HepG2 (cell line): ENCODE measurements at regions not wholly inside any gene's neighbourhood (a gene's known extent, or its start where the extent isn't known, plus 50 kb on each side); places are given as distances from the start of the nearest gene placed in this dataset.

ENCODE experiments used
- ATAC-seq: fragments of 200-7000 bp; cut with Tn5 transposase; 3 replicates; pipeline ENCODE4 v1.9.1; 2020; ENCODE audit warnings: mild to moderate bottlenecking, moderate library complexity
- BruUV-seq: library from RNA; stranded (reverse); fragments of 400-500 nt; replicated peaks from 2 replicates; lab custom pipeline; 2021; lab: Mats Ljungman, UMichigan
- CTCF ChIA-PET: fragments of 300-600 bp; formaldehyde crosslinking; extraction: SDS; loops from one replicate; lab custom pipeline; 2021; ENCODE audit warnings: low total read pairs, inconsistent platforms, low intra/inter-chr PET ratio; lab: Yijun Ruan, JAX
- POLR2A ChIA-PET: fragments of 350-600 bp; sonication (Branson Sonifier 250); formaldehyde crosslinking; loops from one replicate; lab custom pipeline; 2020; ENCODE audit warnings: antibody characterized with exemption, inconsistent platforms; lab: Yijun Ruan, JAX
- DNase-seq: peaks from one replicate; pipeline ENCODE4 v3.0.0-alpha.2; 2015; ENCODE audit warnings: low spot score
- FAIRE-seq: peaks from 3 replicates; lab custom pipeline; 2011; peaks lifted over from hg19 to GRCh38; lab: Jason Lieb, UNC
- H2AFZ ChIP-seq: one replicate; pipeline ENCODE4 v1.6.1; 2011; ENCODE audit warnings: low read length, inconsistent platforms
- H3K27ac ChIP-seq: fragments of 300-600 bp; 3 replicates; pipeline ENCODE4 v1.8.0; 2011; ENCODE audit warnings: mixed run types, mild to moderate bottlenecking, mixed read lengths, low read length, inconsistent platforms; ENCODE audit not compliant: insufficient read depth; ENCODE audit errors: extremely low read length
- H3K27me3 ChIP-seq, 2 experiments: fragments of 200-600 bp in 1 of 2; 2 replicates in 1 of 2; 3 replicates in 1 of 2; pipeline versions ENCODE4 v1.6.0 to v1.8.0; 2011; ENCODE audit warnings: low read length in 2 of 2, mild to moderate bottlenecking in 2 of 2, moderate library complexity in 2 of 2, inconsistent platforms in 1 of 2; ENCODE audit not compliant: insufficient read depth in 2 of 2, control insufficient read depth in 1 of 2
- H3K36me3 ChIP-seq, 2 experiments: fragments of 200-600 bp in 1 of 2; replicated peaks in 1 of 2; 2 replicates in 1 of 2; 3 replicates in 1 of 2; pipeline versions ENCODE4 v1.5.1 to v1.8.0; 2011; ENCODE audit warnings: low read length in 2 of 2, inconsistent platforms in 1 of 2; ENCODE audit not compliant: insufficient read depth in 2 of 2, control insufficient read depth in 1 of 2
- H3K4me1 ChIP-seq: 2 replicates; pipeline ENCODE4 v1.5.1; 2012; ENCODE audit warnings: low read length, inconsistent platforms; ENCODE audit not compliant: insufficient read depth
- H3K4me2 ChIP-seq: 2 replicates; pipeline ENCODE4 v1.6.0; 2011; ENCODE audit warnings: low read depth, low read length, inconsistent platforms
- H3K4me3 ChIP-seq, 3 experiments: fragments of 200-600 bp in 1 of 3; sonication (generic), shearing (Covaris generic) in 1 of 3; replicated peaks in 1 of 3; 2 replicates each; pipeline ENCODE4 v1.5.1; 2011 to 2016; ENCODE audit warnings: low read length in 3 of 3, inconsistent platforms in 2 of 3, low read depth in 2 of 3, mild to moderate bottlenecking in 2 of 3, control low read depth in 1 of 3, mixed read lengths in 1 of 3; ENCODE audit not compliant: insufficient read depth in 1 of 3
- H3K79me2 ChIP-seq: one replicate; pipeline ENCODE4 v1.6.1; 2011; ENCODE audit warnings: low read length, inconsistent platforms; ENCODE audit not compliant: insufficient read depth
- H3K9ac ChIP-seq: 2 replicates; pipeline ENCODE4 v1.6.0; 2011; ENCODE audit warnings: mild to moderate bottlenecking, low read depth, low read length, inconsistent platforms; ENCODE audit not compliant: insufficient read depth
- H3K9me3 ChIP-seq: 2 replicates; pipeline ENCODE4 v1.5.1; 2012; ENCODE audit warnings: mild to moderate bottlenecking, low read length
- H4K20me1 ChIP-seq: 2 replicates; pipeline ENCODE4 v1.6.0; 2011; ENCODE audit warnings: inconsistent platforms, mild to moderate bottlenecking, low read length, moderate library complexity; ENCODE audit not compliant: insufficient read depth
- GABPA ChIP-seq, 2 experiments: IDR thresholded peaks; 2 replicates each; pipeline ENCODE4 v1.6.1; 2011 to 2016; ENCODE audit warnings: low read depth in 2 of 2, low read length in 1 of 2, missing biosample characterization in 1 of 2, missing genetic modification characterization in 1 of 2
- HNRNPUL1 ChIP-seq: fragments of 200-400 bp; formaldehyde crosslinking; IDR thresholded peaks from 2 replicates; pipeline ENCODE4 v1.6.1; 2017; ENCODE audit warnings: low read depth, mild to moderate bottlenecking, low read length, moderate library complexity
- HOXA3 ChIP-seq: sonication (generic); formaldehyde crosslinking; IDR thresholded peaks from 2 replicates; pipeline ENCODE4 v1.5.0; 2020; ENCODE audit warnings: missing genetic modification reagents
- KDM5B ChIP-seq: sonication (generic); formaldehyde crosslinking; IDR thresholded peaks from 2 replicates; pipeline ENCODE4 v1.4.0; 2020; ENCODE audit warnings: missing genetic modification reagents, mild to moderate bottlenecking, borderline replicate concordance
- ZNF160 ChIP-seq: sonication (generic); formaldehyde crosslinking; IDR thresholded peaks from 2 replicates; pipeline ENCODE4 v1.8.0; 2022; ENCODE audit warnings: mild to moderate bottlenecking, inconsistent platforms, missing genetic modification reagents
- ZNF253 ChIP-seq: sonication (generic); formaldehyde crosslinking; IDR thresholded peaks from 2 replicates; pipeline ENCODE4 v1.8.0; 2022; ENCODE audit warnings: mild to moderate bottlenecking, missing genetic modification reagents, borderline replicate concordance
- ZNF326 ChIP-seq: sonication (generic); formaldehyde crosslinking; IDR thresholded peaks from 2 replicates; pipeline ENCODE4 v1.4.0; 2020; ENCODE audit warnings: missing genetic modification reagents, borderline replicate concordance
- ZNF75D ChIP-seq: sonication (generic); formaldehyde crosslinking; IDR thresholded peaks from 2 replicates; pipeline ENCODE4 v1.8.1; 2023; ENCODE audit warnings: missing genetic modification reagents, mild to moderate bottlenecking, borderline replicate concordance
- ZNF782 ChIP-seq: sonication (generic); formaldehyde crosslinking; IDR thresholded peaks from 2 replicates; pipeline ENCODE4 v1.4.0; 2020; ENCODE audit warnings: missing genetic modification reagents, mild to moderate bottlenecking, borderline replicate concordance
- ZSCAN30 ChIP-seq: sonication (generic); formaldehyde crosslinking; IDR thresholded peaks from 2 replicates; pipeline ENCODE4 v1.5.0; 2020; ENCODE audit warnings: mild to moderate bottlenecking, missing genetic modification reagents
- WGBS: methylation state at CpG from one replicate; pipeline ENCODE4 v1.1.6; 2017; ENCODE audit warnings: low lambda C conversion rate; 5-methylcytosine and 5-hydroxymethylcytosine counted together
- in situ Hi-C: cut with HindIII; loops from 2 replicates; pipeline ENCODE4 v1.10.0; 2017; ENCODE audit warnings: low pct_unique_long_range_greater_than_20kb; ENCODE audit not compliant: extremely low pct_ligation_motif_present
- intact Hi-C: fragments of 100-400 bp; cut with micrococcal nuclease; formaldehyde crosslinking; loops from one replicate; pipeline ENCODE4 v1.10.0; 2022; ENCODE audit not compliant: unreplicated experiment
- TF ChIP-seq, protein P1 (sequence below): sonication (generic); formaldehyde crosslinking; IDR thresholded peaks from 2 replicates; pipeline ENCODE4 v1.4.0; 2020; ENCODE audit warnings: mild to moderate bottlenecking, missing genetic modification reagents

DNA sequence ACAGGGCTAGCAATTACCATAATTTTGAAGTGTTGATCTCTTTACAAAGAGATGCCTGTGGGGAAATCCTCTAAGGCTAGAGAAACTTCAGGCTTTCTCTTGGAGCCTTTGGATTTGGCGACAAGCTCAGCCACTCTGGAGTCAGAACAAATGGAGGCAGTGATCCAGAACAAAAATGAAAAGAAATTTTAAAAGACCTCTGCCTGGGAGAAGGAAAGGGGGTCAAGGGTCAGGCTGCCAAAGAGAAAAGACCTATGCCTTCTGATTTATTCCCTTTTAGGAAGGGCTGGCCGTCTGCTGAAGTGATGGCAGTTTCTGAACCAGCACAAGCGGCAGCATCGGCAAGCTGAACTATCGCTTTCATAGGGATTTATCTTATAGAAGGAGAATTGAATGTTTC is 140.8 kb upstream of the SFRP2 start:
- Histone ChIP-seq H4K20me1 (no peaks in the 10 kb centered on the region), H3K4me2 (no peak overlapping the region), H3K4me3 (no peak overlapping the region), H3K27me3 (peaks cover 0 to 11% of the 10 kb centered on the region in 2 experiments; a peak in 4 of 5 replicates), H3K9me3 (no peaks in the 10 kb centered on the region), H3K79me2 (no peaks in the 10 kb centered on the region), H2AFZ (no peak overlapping the region), H3K4me1 (no peaks in the 10 kb centered on the region), H3K9ac (no peak overlapping the region), H3K36me3 (no peaks in the 10 kb centered on the region), H3K27ac (no peak overlapping the region)
- in situ Hi-C loops: no loop called here
- BruUV-seq: no TSS peak
- DNase-seq (no peak), FAIRE-seq (no peak), ATAC-seq (no peak)
- 0% methylated on average over 5 of the region's 5 CpGs for WGBS
- CTCF ChIA-PET: no interaction called here
- intact Hi-C loops: no loop called here
- POLR2A ChIA-PET: no interaction called here
- TF ChIP-seq GABPA (IDR thresholded peaks at IDR 0.05; ENCODE audit: low read depth, low read length) (no peak), GABPA (CRISPR knock-in tag; IDR thresholded peaks at IDR 0.05; ENCODE audit: low read depth) (no peak), HNRNPUL1 (no peak), ZNF75D (CRISPR knock-in tag) (no peak), HOXA3 (CRISPR knock-in tag) (no peak), ZNF326 (no peak)
- TF ChIP-seq, protein P1, sequence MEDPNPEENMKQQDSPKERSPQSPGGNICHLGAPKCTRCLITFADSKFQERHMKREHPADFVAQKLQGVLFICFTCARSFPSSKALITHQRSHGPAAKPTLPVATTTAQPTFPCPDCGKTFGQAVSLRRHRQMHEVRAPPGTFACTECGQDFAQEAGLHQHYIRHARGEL: no peak

DNA sequence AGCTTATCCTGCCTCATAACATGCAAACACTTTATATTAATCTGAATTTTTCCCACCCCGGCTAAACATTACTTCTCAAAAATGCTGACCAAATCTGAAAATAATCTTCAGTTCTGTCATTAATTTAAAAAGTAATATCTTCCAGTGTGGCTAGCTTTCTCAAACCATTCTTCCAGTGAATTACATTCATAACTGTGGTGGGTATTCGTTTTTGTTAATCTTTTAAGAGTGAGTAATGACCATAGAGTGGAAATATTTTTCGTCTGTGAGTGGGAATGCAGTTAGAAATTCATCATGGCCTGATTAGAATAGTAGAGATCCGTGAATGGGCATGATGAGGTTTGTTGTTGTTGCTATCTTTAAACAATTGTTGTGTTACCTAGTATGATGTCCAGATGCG is 138.6 kb upstream of the SFRP2 start:
- H3K79me2 ChIP-seq: no peaks in the 10 kb centered on the region
- CTCF ChIA-PET: no interaction called here
- TF ChIP-seq ZNF160 (CRISPR knock-in tag) (no peak), ZSCAN30 (CRISPR knock-in tag) (no peak), ZNF253 (CRISPR knock-in tag) (no peak), KDM5B (no peak), ZNF782 (CRISPR knock-in tag) (no peak)
- TF ChIP-seq, all 625 proteins: peak for 0
- H3K4me3 ChIP-seq: no peak overlapping the region
- no peak overlapping the region for H3K27ac ChIP-seq
- intact Hi-C loops: no loop called here
- H3K9ac ChIP-seq: no peak overlapping the region
- H4K20me1 ChIP-seq: no peaks in the 10 kb centered on the region
- BruUV-seq: no TSS peak
- H3K36me3 ChIP-seq: no peaks in the 10 kb centered on the region
- FAIRE-seq: no peak
- no peak for DNase-seq
- peaks cover 0 to 5% of the 10 kb centered on the region in 2 experiments; a peak in 3 of 5 replicates for H3K27me3 ChIP-seq
- H3K9me3 ChIP-seq: no peaks in the 10 kb centered on the region
- in situ Hi-C loops: no loop called here
- no peak overlapping the region for H3K4me2 ChIP-seq
- no peak for ATAC-seq
- H2AFZ ChIP-seq: no peak overlapping the region
- no peaks in the 10 kb centered on the region for H3K4me1 ChIP-seq
- WGBS: 14% methylated on average over 5 of the region's 5 CpGs
- POLR2A ChIA-PET: no interaction called here
